Motor neuron (in vitro differentiated cells): ENCODE measurements at regions not wholly inside any gene's neighbourhood (a gene's known extent, or its start where the extent isn't known, plus 50 kb on each side); places are given as distances from the start of the nearest gene placed in this dataset.
"Not testable (repeated sequence)": the region's sequence is repeated elsewhere in the genome, so short reads cannot be mapped to it uniquely, and the experiment has no call there.

Experiments used
- ATAC-seq, 8 experiments: fragments of 200-7000 bp; cut with Tn5 transposase; replicated peaks in 6 of 8; 2 replicates each; pipeline ENCODE4 v1.8.0; 2021; ENCODE audit warnings: mild to moderate bottlenecking in 8 of 8, moderate library complexity in 8 of 8
- H3K27ac ChIP-seq, 2 donors: fragments of 250-450 bp; sonication (Bioruptor Pico); 2 replicates each; pipeline ENCODE4 v1.9.0; 2021; ENCODE audit warnings: antibody characterized with exemption in 2 of 2, mild to moderate bottlenecking in 2 of 2, moderate library complexity in 1 of 2
- H3K4me1 ChIP-seq, 2 donors: fragments of 250-450 bp; sonication (Bioruptor Pico); replicated peaks in 1 of 2; 2 replicates each; pipeline ENCODE4 v1.6.1; 2021; ENCODE audit warnings: antibody characterized with exemption in 2 of 2, mild to moderate bottlenecking in 2 of 2, moderate library complexity in 1 of 2
- H3K4me3 ChIP-seq, 5 donors: fragments of 250-450 bp; sonication (Bioruptor Pico); 2 replicates each; pipeline ENCODE4 v1.9.0; 2021; ENCODE audit warnings: antibody characterized with exemption in 5 of 5, mild to moderate bottlenecking in 5 of 5, moderate library complexity in 4 of 5
- WGBS, 10 experiments: fragments of 450-650 bp; shearing (Covaris generic); methylation state at CpG; one replicate each; pipeline ENCODE4 v1.0.0; 2022; 5-methylcytosine and 5-hydroxymethylcytosine counted together
- in situ Hi-C, 9 experiments: fragments of 400-800 bp; cut with MboI; loops; one replicate each; pipeline ENCODE4 v1.15.0; 2021; ENCODE audit warnings: low sequenced_read_pairs in 9 of 9, low pct_unique_long_range_greater_than_20kb in 2 of 9; ENCODE audit not compliant: unreplicated experiment in 9 of 9

GRCh38 chr9:6160579-6160978 is 55.0 kb upstream of the IL33 start:
- Histone ChIP-seq H3K4me1 (no peaks in the 10 kb centered on the region), H3K27ac (no peak overlapping the region), H3K4me3 (no peak overlapping the region)
- in situ Hi-C loops, result loop anchor here in 1 of 9 experiments (25.0 kb wide), 1 partner anchor 98 kb away; no protein-coding TSS in a partner anchor
- ATAC-seq, result no peak

- in situ Hi-C loops, result loop anchor here in 2 of 9 experiments (10.0 to 25.0 kb wide), 2 partner anchors 59 to 91 kb away; no protein-coding TSS in a partner anchor
- no peaks in the 10 kb centered on the region for H3K4me1 ChIP-seq
- no peak overlapping the region for H3K27ac ChIP-seq
- ATAC-seq, result no peak
- no peak overlapping the region for H3K4me3 ChIP-seq
- WGBS, 10 experiments, result 0 to 100% (median 67%) methylated on average over 1 to 2 of the region's 2 CpGs; no CpG with 5 or more reads in 2 of the 10 experiments
Observed at GRCh38 chr9:6153425-6153824, 62.2 kb upstream of the IL33 start.

GRCh38 chr9:6152788-6153187 is 62.8 kb upstream of the IL33 start:
- Histone ChIP-seq H3K27ac (no peak overlapping the region), H3K4me3 (no peak overlapping the region), H3K4me1 (no peaks in the 10 kb centered on the region)
- in situ Hi-C loops, result loop anchor here in 2 of 9 experiments (10.0 to 25.0 kb wide), 2 partner anchors 58 to 90 kb away; no protein-coding TSS in a partner anchor
- 37 to 83% (median 69%) methylated on average over 2 to 4 of the region's 4 CpGs for WGBS, 10 experiments
- no peak for ATAC-seq

GRCh38 chr9:6150483-6150882 is 65.1 kb upstream of the IL33 start:
- in situ Hi-C loops, result loop anchor here in 2 of 9 experiments (10.0 to 25.0 kb wide), 2 partner anchors 56 to 88 kb away; no protein-coding TSS in a partner anchor
- H3K27ac ChIP-seq, result no peak overlapping the region
- no peaks in the 10 kb centered on the region for H3K4me1 ChIP-seq
- no peak for ATAC-seq
- no peak overlapping the region for H3K4me3 ChIP-seq
- 0 to 74% (median 58%) methylated on average over 1 to 2 of the region's 2 CpGs; no CpG with 5 or more reads in 3 of the 10 experiments for WGBS, 10 experiments

- no peak overlapping the region for H3K27ac ChIP-seq
- no peaks in the 10 kb centered on the region for H3K4me1 ChIP-seq
- H3K4me3 ChIP-seq, result no peak overlapping the region
- in situ Hi-C loops, result no loop called here
- no peak for ATAC-seq
- 67 to 100% (median 93%) methylated on average over 4 to 9 of the region's 9 CpGs; no CpG with 5 or more reads in 6 of the 10 experiments for WGBS, 10 experiments
Observed at GRCh38 chr9:6149315-6149714, 66.3 kb upstream of the IL33 start.

GRCh38 chr9:6147846-6148245 is 67.8 kb upstream of the IL33 start:
- in situ Hi-C loops, result no loop called here
- WGBS, 10 experiments, result 33 to 100% (median 88%) methylated on average over 1 to 4 of the region's 4 CpGs; no CpG with 5 or more reads in 2 of the 10 experiments
- H3K4me3 ChIP-seq, result no peak overlapping the region
- H3K27ac ChIP-seq, result no peak overlapping the region
- no peak for ATAC-seq
- H3K4me1 ChIP-seq, result no peaks in the 10 kb centered on the region

GRCh38 chr9:6144947-6145346 is 70.7 kb upstream of the IL33 start:
- H3K4me1 ChIP-seq, result no peaks in the 10 kb centered on the region
- H3K27ac ChIP-seq, result no peak overlapping the region
- in situ Hi-C loops, result no loop called here
- no peak for ATAC-seq
- WGBS, 10 experiments, result 83 to 100% (median 93%) methylated on average over 1 of the region's 1 CpG; no CpG with 5 or more reads in 4 of the 10 experiments
- H3K4me3 ChIP-seq, result no peak overlapping the region

- no peak overlapping the region for H3K4me3 ChIP-seq
- in situ Hi-C loops, result no loop called here
- H3K27ac ChIP-seq, result no peak overlapping the region
- peak in 2 of 8 experiments; percentile 82 to 83 for ATAC-seq
- H3K4me1 ChIP-seq, result no peaks in the 10 kb centered on the region
Observed at GRCh38 chr9:6142799-6143454, 72.7 kb upstream of the IL33 start.

GRCh38 chr9:6135780-6136179 is 79.8 kb upstream of the IL33 start:
- H3K4me1 ChIP-seq, H3K4me3 ChIP-seq, in situ Hi-C loops, ATAC-seq, H3K27ac ChIP-seq: not testable (repeated sequence)
- WGBS, 10 experiments, result 10 to 97% (median 86%) methylated on average over 2 to 14 of the region's 25 CpGs; no CpG with 5 or more reads in 4 of the 10 experiments

GRCh38 chr9:6134661-6135180 is 80.9 kb upstream of the IL33 start:
- in situ Hi-C loops, result no loop called here
- Histone ChIP-seq H3K4me1 (no peaks in the 10 kb centered on the region), H3K4me3 (no peak overlapping the region), H3K27ac (no peak overlapping the region)
- peak in 3 of 8 experiments; percentile 20 to 34 (median 26) for ATAC-seq
- 5 to 83% (median 50%) methylated on average over 1 to 2 of the region's 2 CpGs; no CpG with 5 or more reads in 3 of the 10 experiments for WGBS, 10 experiments

- in situ Hi-C loops, result no loop called here
- WGBS, 10 experiments, result 33 to 94% (median 89%) methylated on average over 1 to 5 of the region's 5 CpGs; no CpG with 5 or more reads in 1 of the 10 experiments
- H3K4me1 ChIP-seq, result no peaks in the 10 kb centered on the region
- no peak for ATAC-seq
- H3K4me3 ChIP-seq, result no peak overlapping the region
- H3K27ac ChIP-seq, result no peak overlapping the region
Observed at GRCh38 chr9:6133346-6134063, 82.1 kb upstream of the IL33 start.

GRCh38 chr9:6132650-6133049 is 83.0 kb upstream of the IL33 start:
- 33 to 100% (median 71%) methylated on average over 1 to 4 of the region's 4 CpGs; no CpG with 5 or more reads in 2 of the 10 experiments for WGBS, 10 experiments
- in situ Hi-C loops, result no loop called here
- ATAC-seq, result no peak
- Histone ChIP-seq H3K27ac (no peak overlapping the region), H3K4me3 (no peak overlapping the region), H3K4me1 (no peaks in the 10 kb centered on the region)

- in situ Hi-C loops, result no loop called here
- no peak for ATAC-seq
- Histone ChIP-seq H3K4me1 (no peaks in the 10 kb centered on the region), H3K4me3 (no peak overlapping the region), H3K27ac (no peak overlapping the region)
- 0 to 100% (median 83%) methylated on average over 1 to 2 of the region's 2 CpGs; no CpG with 5 or more reads in 4 of the 10 experiments for WGBS, 10 experiments
Observed at GRCh38 chr9:6128030-6128429, 87.6 kb upstream of the IL33 start.
